ENCODE measurements at regions not wholly inside any gene's neighbourhood (a gene's known extent, or its start where the extent isn't known, plus 50 kb on each side); places are given as distances from the start of the nearest gene placed in this dataset.

DNA sequence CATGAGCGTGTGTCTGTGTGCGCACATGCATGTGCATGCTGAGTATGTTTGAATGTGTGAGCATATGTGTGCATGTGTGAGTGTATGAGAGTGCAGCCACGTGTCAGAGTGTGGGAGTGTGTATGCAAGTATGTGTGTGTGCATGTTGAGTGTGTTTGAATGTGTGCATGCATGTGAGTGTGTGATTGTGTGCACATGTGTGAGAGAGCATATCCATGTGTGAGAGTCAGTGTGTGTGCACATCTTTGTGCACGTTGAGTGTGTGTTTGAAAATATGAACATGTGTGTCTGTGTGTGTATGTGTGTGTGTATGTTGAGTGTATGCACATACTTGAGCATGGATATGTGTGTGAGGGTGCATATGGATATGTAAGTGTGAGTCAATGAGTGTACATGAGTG lies 730.8 kb downstream of the VRK1 start:
- FAIRE-seq (no peak), DNase-seq (no peak)
- Histone ChIP-seq H3K9me3 (ENCODE audit: control insufficient read depth in 2 of 3, insufficient read depth in 1 of 3, low read length in 3 of 3) (no peaks in the 10 kb centered on the region), H3K4me1 (ENCODE audit: control insufficient read depth in 2 of 3, insufficient read depth in 2 of 3, low read depth in 1 of 3, low read length in 3 of 3) (no peaks in the 10 kb centered on the region), H3K9ac (ENCODE audit: low read length in 3 of 3) (no peak overlapping the region), H3K27ac (ENCODE audit: low read depth in 2 of 2, low read length in 2 of 2) (no peak overlapping the region), H3K27me3 (ENCODE audit: control insufficient read depth, insufficient read depth, low read length) (no peaks in the 10 kb centered on the region), H3K4me3 (ENCODE audit: low read length in 3 of 3) (no peak overlapping the region), H3K36me3 (ENCODE audit: control insufficient read depth in 2 of 3, insufficient read depth in 3 of 3, low read length in 3 of 3) (no peaks in the 10 kb centered on the region)
- TF ChIP-seq, protein P1, sequence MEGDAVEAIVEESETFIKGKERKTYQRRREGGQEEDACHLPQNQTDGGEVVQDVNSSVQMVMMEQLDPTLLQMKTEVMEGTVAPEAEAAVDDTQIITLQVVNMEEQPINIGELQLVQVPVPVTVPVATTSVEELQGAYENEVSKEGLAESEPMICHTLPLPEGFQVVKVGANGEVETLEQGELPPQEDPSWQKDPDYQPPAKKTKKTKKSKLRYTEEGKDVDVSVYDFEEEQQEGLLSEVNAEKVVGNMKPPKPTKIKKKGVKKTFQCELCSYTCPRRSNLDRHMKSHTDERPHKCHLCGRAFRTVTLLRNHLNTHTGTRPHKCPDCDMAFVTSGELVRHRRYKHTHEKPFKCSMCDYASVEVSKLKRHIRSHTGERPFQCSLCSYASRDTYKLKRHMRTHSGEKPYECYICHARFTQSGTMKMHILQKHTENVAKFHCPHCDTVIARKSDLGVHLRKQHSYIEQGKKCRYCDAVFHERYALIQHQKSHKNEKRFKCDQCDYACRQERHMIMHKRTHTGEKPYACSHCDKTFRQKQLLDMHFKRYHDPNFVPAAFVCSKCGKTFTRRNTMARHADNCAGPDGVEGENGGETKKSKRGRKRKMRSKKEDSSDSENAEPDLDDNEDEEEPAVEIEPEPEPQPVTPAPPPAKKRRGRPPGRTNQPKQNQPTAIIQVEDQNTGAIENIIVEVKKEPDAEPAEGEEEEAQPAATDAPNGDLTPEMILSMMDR (IDR thresholded peaks at IDR 0.05; ENCODE audit: borderline replicate concordance, extremely low read depth, insufficient read depth), result no peak
- intact Hi-C loops (cut with DNase I), result no loop called here

DNA sequence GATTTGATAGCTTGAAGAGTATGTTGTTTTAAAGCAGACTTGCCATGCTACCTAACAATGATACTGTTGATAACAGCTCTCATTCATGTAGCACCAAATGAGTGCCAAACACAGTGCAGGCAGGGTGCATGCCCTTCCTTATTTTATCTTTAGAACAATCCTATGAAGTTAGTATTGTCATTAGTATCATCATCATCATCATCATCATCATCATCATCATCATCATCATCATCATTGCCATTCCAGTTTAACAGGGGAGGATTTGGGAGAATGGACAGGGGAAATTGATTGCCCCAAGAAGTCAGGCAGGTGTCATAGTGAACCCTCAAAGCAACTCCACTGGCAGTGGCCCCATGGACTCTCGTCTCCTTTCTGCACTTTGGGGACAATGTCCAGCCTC lies 734.9 kb downstream of the VRK1 start:
- Histone ChIP-seq H3K36me3 (ENCODE audit: control insufficient read depth in 2 of 3, insufficient read depth in 3 of 3, low read length in 3 of 3) (no peaks in the 10 kb centered on the region), H3K9ac (ENCODE audit: low read length in 3 of 3) (no peak overlapping the region), H3K4me3 (ENCODE audit: low read length in 3 of 3) (no peak overlapping the region), H3K27me3 (ENCODE audit: control insufficient read depth, insufficient read depth, low read length) (no peaks in the 10 kb centered on the region), H3K9me3 (ENCODE audit: control insufficient read depth in 2 of 3, insufficient read depth in 1 of 3, low read length in 3 of 3) (no peaks in the 10 kb centered on the region), H3K27ac (ENCODE audit: low read depth in 2 of 2, low read length in 2 of 2) (no peak overlapping the region), H3K4me1 (ENCODE audit: control insufficient read depth in 2 of 3, insufficient read depth in 2 of 3, low read depth in 1 of 3, low read length in 3 of 3) (no peaks in the 10 kb centered on the region)
- DNase-seq (no peak), FAIRE-seq (no peak)
- TF ChIP-seq, protein P1 (IDR thresholded peaks at IDR 0.05; ENCODE audit: borderline replicate concordance, extremely low read depth, insufficient read depth), result no peak
- intact Hi-C loops (cut with DNase I), result no loop called here

DNA sequence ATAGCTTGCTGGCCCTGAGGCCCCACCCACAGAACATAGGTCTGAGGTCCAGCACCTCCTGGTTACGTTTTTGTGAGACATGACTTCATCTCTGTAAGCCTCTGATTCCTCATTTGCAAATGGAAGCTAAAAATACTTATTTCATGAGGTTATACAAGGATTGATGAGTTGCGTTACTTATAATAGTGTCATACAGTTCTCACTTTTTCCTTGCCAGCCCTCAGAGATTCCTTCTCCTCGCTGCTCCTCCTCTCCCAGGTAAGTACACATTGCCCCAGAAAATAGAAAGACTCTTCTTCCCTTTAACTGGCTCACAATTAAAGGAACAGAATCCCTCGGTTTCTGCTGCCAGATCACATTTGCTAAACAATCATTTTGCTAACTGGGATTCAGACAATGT lies 739.2 kb downstream of the VRK1 start:
- TF ChIP-seq, protein P1 (IDR thresholded peaks at IDR 0.05; ENCODE audit: borderline replicate concordance, extremely low read depth, insufficient read depth), result no peak
- H3K27ac ChIP-seq (ENCODE audit: low read depth in 2 of 2, low read length in 2 of 2), result no peak overlapping the region
- intact Hi-C loops (cut with DNase I), result no loop called here
- FAIRE-seq (no peak), DNase-seq (no peak)
- H3K9me3 ChIP-seq (ENCODE audit: control insufficient read depth in 2 of 3, insufficient read depth in 1 of 3, low read length in 3 of 3), result no peaks in the 10 kb centered on the region
- H3K9ac ChIP-seq (ENCODE audit: low read length in 3 of 3), result no peak overlapping the region
- no peaks in the 10 kb centered on the region for H3K36me3 ChIP-seq (ENCODE audit: control insufficient read depth in 2 of 3, insufficient read depth in 3 of 3, low read length in 3 of 3)
- H3K4me1 ChIP-seq (ENCODE audit: control insufficient read depth in 2 of 3, insufficient read depth in 2 of 3, low read depth in 1 of 3, low read length in 3 of 3), result no peaks in the 10 kb centered on the region
- H3K27me3 ChIP-seq (ENCODE audit: control insufficient read depth, insufficient read depth, low read length), result no peaks in the 10 kb centered on the region
- no peak overlapping the region for H3K4me3 ChIP-seq (ENCODE audit: low read length in 3 of 3)

DNA sequence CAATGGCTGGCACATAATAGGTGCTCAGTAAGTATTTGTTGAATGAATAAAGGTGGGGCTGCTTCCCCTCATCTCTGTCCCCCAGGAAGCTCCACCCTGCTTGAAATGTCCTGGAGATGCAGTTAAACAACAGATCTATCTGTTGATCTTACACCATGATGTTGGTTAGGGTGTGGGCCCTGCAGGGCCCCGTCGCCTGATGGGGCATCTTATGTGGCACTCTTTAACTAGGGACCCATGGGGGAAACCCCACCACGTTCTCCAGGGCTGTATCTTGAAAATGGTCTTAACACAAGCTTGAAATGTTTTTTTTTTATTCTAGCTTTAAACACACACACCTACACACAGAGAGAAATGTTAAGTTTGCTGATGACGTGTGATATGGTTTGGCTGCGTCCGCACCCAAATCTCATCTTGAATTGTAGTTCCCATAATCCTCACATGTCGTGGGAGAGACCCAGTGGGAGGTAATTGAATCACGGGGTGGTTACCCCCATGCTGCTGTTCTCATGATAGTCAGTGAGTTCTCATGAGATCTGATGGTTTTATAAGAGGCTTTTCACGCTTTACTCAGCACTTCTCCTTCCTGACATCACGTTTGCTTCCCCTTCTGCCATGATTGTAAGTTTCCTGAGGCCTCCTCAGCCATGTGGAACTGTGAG lies 741.7 kb downstream of the VRK1 start:
- DNase-seq, result no peak
- Histone ChIP-seq H3K36me3 (ENCODE audit: control insufficient read depth in 2 of 3, insufficient read depth in 3 of 3, low read length in 3 of 3) (no peaks in the 10 kb centered on the region), H3K4me1 (ENCODE audit: control insufficient read depth in 2 of 3, insufficient read depth in 2 of 3, low read depth in 1 of 3, low read length in 3 of 3) (no peaks in the 10 kb centered on the region), H3K9me3 (ENCODE audit: control insufficient read depth in 2 of 3, insufficient read depth in 1 of 3, low read length in 3 of 3) (no peaks in the 10 kb centered on the region), H3K27me3 (ENCODE audit: control insufficient read depth, insufficient read depth, low read length) (no peaks in the 10 kb centered on the region), H3K9ac (ENCODE audit: low read length in 3 of 3) (no peak overlapping the region), H3K27ac (ENCODE audit: low read depth in 2 of 2, low read length in 2 of 2) (no peak overlapping the region), H3K4me3 (ENCODE audit: low read length in 3 of 3) (no peak overlapping the region)
- TF ChIP-seq, protein P1 (IDR thresholded peaks at IDR 0.05; ENCODE audit: borderline replicate concordance, extremely low read depth, insufficient read depth), result no peak
- intact Hi-C loops (cut with DNase I), result no loop called here
- FAIRE-seq, result no peak

All from kidney (tissue), 13 donors.